NCI-H1417 (cell line): ENCODE measurements at regions not wholly inside any gene's neighbourhood (a gene's known extent, or its start where the extent isn't known, plus 50 kb on each side); places are given as distances from the start of the nearest gene placed in this dataset.
A peak's percentile ranks its signal among the peaks of the same experiment; 100 is the strongest.
"Not testable (repeated sequence)": the region's sequence is repeated elsewhere in the genome, so short reads cannot be mapped to it uniquely, and the experiment has no call there.

Source experiments
- DNase-seq, 3 experiments: peaks; one replicate each; lab custom pipeline; 2025; lab: John Stamatoyannopoulos, UW

- DNase-seq = no peak
These were observed 1854.6 kb downstream of the PCDH7 start for GRCh38 chr4:32574803-32575202.

- DNase-seq = no peak
These were observed 1868.9 kb downstream of the PCDH7 start for GRCh38 chr4:32589097-32589496.

- no peak for DNase-seq
These were observed 1869.7 kb downstream of the PCDH7 start for GRCh38 chr4:32589853-32590252.

GRCh38 chr4:32597354-32597753 is 1877.2 kb downstream of the PCDH7 start:
- DNase-seq = no peak

GRCh38 chr4:32601848-32602247 is 1881.7 kb downstream of the PCDH7 start:
- DNase-seq = no peak

GRCh38 chr4:32607978-32608377 is 1887.8 kb downstream of the PCDH7 start:
- DNase-seq = no peak

- DNase-seq = no peak
These were observed 1904.9 kb downstream of the PCDH7 start for GRCh38 chr4:32624943-32625603.

GRCh38 chr4:32625687-32626337 is 1905.6 kb downstream of the PCDH7 start:
- DNase-seq = no peak

- peak in 1 of 3 experiments; percentile 7 for DNase-seq
These were observed 1911.7 kb downstream of the PCDH7 start for GRCh38 chr4:32631831-32632230.

- DNase-seq = no peak
These were observed 1913.3 kb downstream of the PCDH7 start for GRCh38 chr4:32633421-32633820.

GRCh38 chr4:32645653-32646052 is 1925.5 kb downstream of the PCDH7 start:
- no peak for DNase-seq

- DNase-seq = no peak
These were observed 1937.8 kb downstream of the PCDH7 start for GRCh38 chr4:32658019-32658418.

GRCh38 chr4:32661229-32661628 is 1941.1 kb downstream of the PCDH7 start:
- no peak for DNase-seq

GRCh38 chr4:32662803-32663202 is 1942.6 kb downstream of the PCDH7 start:
- no peak for DNase-seq

GRCh38 chr4:32672359-32672758 is 1952.2 kb downstream of the PCDH7 start:
- no peak for DNase-seq

GRCh38 chr4:32680946-32681345 is 1960.8 kb downstream of the PCDH7 start:
- DNase-seq = no peak

- peak in 1 of 3 experiments; percentile 38 for DNase-seq
These were observed 1964.0 kb downstream of the PCDH7 start for GRCh38 chr4:32684160-32684559.

- no peak for DNase-seq
These were observed 1966.0 kb downstream of the PCDH7 start for GRCh38 chr4:32686123-32686522.

GRCh38 chr4:32689518-32689917 is 1969.3 kb downstream of the PCDH7 start:
- no peak for DNase-seq

GRCh38 chr4:32697281-32697814 is 1977.2 kb downstream of the PCDH7 start:
- DNase-seq = no peak

GRCh38 chr4:32700838-32701237 is 1980.7 kb downstream of the PCDH7 start:
- DNase-seq = no peak

GRCh38 chr4:32706893-32707292 is 1986.7 kb downstream of the PCDH7 start:
- peak in 2 of 3 experiments; percentile 24 to 77 for DNase-seq

- DNase-seq = not testable (repeated sequence)
These were observed 1996.0 kb downstream of the PCDH7 start for GRCh38 chr4:32716090-32716620.
